Osteoblast (primary cell): ENCODE measurements at regions not wholly inside any gene's neighbourhood (a gene's known extent, or its start where the extent isn't known, plus 50 kb on each side); places are given as distances from the start of the nearest gene placed in this dataset.

Experiments used
- DNase-seq: peaks from one replicate; pipeline ENCODE4 v3.0.0; 2011; ENCODE audit warnings: low spot score, mixed read lengths; ENCODE audit not compliant: insufficient read length; ENCODE audit errors: missing footprints
- H2AFZ ChIP-seq: 2 replicates; pipeline ENCODE4 v1.6.0; 2011; ENCODE audit warnings: mild to moderate bottlenecking, low read length
- H3K27ac ChIP-seq: 2 replicates; pipeline ENCODE4 v1.5.1; 2011; ENCODE audit warnings: mild to moderate bottlenecking, low read depth, low read length, moderate library complexity
- H3K27me3 ChIP-seq: 2 replicates; pipeline ENCODE4 v1.6.0; 2012; ENCODE audit warnings: mild to moderate bottlenecking, control low read depth, inconsistent platforms, low read length, moderate library complexity; ENCODE audit not compliant: insufficient read depth
- H3K36me3 ChIP-seq: 2 replicates; pipeline ENCODE4 v1.5.1; 2011; ENCODE audit warnings: mild to moderate bottlenecking, low read length, control low read depth, moderate library complexity; ENCODE audit not compliant: insufficient read depth
- H3K4me1 ChIP-seq: 2 replicates; pipeline ENCODE4 v1.5.1; 2011; ENCODE audit warnings: mild to moderate bottlenecking, low read length, control low read depth, moderate library complexity; ENCODE audit not compliant: insufficient read depth
- H3K4me2 ChIP-seq: 2 replicates; pipeline ENCODE4 v1.6.0; 2011; ENCODE audit warnings: mild to moderate bottlenecking, low read length; ENCODE audit not compliant: insufficient read depth
- H3K4me3 ChIP-seq: fragments of 200-600 bp; sonication (generic); 3 replicates; pipeline ENCODE4 v1.5.1; 2012; ENCODE audit warnings: mild to moderate bottlenecking, low read length, inconsistent platforms; ENCODE audit not compliant: insufficient read depth
- H3K79me2 ChIP-seq: 2 replicates; pipeline ENCODE4 v1.6.0; 2012; ENCODE audit warnings: mild to moderate bottlenecking, low read length, control low read depth, inconsistent platforms; ENCODE audit not compliant: insufficient read depth
- H3K9me3 ChIP-seq: 2 replicates; pipeline ENCODE4 v1.5.1; 2011; ENCODE audit warnings: low read depth, low read length, control low read depth
- H4K20me1 ChIP-seq: 2 replicates; pipeline ENCODE4 v1.6.0; 2012; ENCODE audit warnings: mild to moderate bottlenecking, low read length, control low read depth; ENCODE audit not compliant: insufficient read depth
- TF ChIP-seq, protein P1 (sequence below): IDR thresholded peaks from 2 replicates; pipeline ENCODE4 v1.5.1; 2011; ENCODE audit warnings: mild to moderate bottlenecking, low read depth, low read length, moderate library complexity; ENCODE audit errors: extremely low read depth

DNA sequence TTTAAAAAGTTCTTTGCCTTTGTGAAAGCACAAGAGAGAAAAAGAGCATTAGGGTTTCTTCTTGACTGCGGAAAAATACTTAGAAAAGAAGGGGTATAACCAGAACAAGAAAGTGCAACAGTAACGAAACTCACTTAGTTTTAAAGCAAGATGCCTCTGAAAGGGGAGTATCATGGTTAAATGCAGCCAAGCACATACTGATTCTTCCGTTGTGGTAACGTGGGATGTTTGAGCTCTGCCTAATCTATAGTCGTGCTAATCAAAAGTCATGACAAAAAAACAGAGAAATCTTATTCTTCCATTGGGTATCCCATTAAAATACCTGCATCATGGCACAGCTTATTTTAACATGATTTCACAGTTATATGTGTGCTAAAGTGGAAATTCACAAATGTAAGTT, 187.8 kb upstream of the LRFN5 start:
- no peaks in the 10 kb centered on the region for H4K20me1 ChIP-seq
- H3K4me1 ChIP-seq = no peaks in the 10 kb centered on the region
- no peaks in the 10 kb centered on the region for H3K27me3 ChIP-seq
- no peak overlapping the region for H2AFZ ChIP-seq
- TF ChIP-seq, protein P1, sequence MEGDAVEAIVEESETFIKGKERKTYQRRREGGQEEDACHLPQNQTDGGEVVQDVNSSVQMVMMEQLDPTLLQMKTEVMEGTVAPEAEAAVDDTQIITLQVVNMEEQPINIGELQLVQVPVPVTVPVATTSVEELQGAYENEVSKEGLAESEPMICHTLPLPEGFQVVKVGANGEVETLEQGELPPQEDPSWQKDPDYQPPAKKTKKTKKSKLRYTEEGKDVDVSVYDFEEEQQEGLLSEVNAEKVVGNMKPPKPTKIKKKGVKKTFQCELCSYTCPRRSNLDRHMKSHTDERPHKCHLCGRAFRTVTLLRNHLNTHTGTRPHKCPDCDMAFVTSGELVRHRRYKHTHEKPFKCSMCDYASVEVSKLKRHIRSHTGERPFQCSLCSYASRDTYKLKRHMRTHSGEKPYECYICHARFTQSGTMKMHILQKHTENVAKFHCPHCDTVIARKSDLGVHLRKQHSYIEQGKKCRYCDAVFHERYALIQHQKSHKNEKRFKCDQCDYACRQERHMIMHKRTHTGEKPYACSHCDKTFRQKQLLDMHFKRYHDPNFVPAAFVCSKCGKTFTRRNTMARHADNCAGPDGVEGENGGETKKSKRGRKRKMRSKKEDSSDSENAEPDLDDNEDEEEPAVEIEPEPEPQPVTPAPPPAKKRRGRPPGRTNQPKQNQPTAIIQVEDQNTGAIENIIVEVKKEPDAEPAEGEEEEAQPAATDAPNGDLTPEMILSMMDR = no peak
- no peaks in the 10 kb centered on the region for H3K79me2 ChIP-seq
- H3K9me3 ChIP-seq = no peaks in the 10 kb centered on the region
- DNase-seq = no peak
- no peak overlapping the region for H3K27ac ChIP-seq
- H3K4me2 ChIP-seq = no peak overlapping the region
- no peak overlapping the region for H3K4me3 ChIP-seq
- H3K36me3 ChIP-seq = no peaks in the 10 kb centered on the region

DNA sequence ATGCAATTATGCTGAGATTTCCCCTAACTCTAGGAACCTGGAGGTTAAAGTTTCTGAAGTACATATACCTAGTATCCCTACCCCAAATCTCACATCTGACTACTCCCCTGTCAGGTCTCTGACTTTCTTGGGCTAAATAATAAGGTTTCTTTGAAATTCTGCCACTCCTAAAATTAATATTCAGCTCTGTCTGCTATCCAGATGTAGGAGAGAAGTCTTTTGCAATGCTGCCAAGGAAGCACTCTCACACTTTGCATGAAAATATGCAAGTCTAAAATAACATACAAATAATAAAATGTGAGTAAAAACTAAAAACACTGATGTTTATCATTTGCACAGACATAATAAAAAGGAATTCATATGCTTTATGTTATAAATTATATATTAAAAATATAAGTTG, 196.9 kb upstream of the LRFN5 start:
- DNase-seq = no peak
- Histone ChIP-seq H3K4me1 (no peaks in the 10 kb centered on the region), H3K79me2 (no peaks in the 10 kb centered on the region), H4K20me1 (no peaks in the 10 kb centered on the region), H2AFZ (no peak overlapping the region), H3K36me3 (no peaks in the 10 kb centered on the region), H3K4me3 (no peak overlapping the region), H3K27ac (no peak overlapping the region), H3K27me3 (no peaks in the 10 kb centered on the region), H3K9me3 (peaks cover 2% of the 10 kb centered on the region), H3K4me2 (no peak overlapping the region)
- TF ChIP-seq, protein P1 = no peak

DNA sequence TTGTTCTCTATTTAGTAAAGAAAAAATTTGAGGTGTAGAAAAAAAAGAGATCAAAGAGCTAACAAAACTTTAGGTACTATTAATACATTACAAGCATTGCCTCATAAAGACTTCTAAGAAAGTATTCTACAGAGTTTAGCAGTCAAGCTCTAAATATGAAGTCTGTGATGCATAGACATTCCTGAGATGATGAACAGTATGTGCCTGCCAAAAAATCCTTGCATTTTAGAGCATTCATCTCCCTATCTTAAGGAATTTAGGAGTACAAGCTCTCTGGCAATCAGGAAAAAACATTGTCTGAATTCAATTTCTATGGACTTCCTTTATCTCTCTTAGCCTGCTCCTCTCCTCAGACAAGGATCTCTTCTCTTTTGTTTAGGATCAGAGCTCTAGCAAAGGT, 202.6 kb upstream of the LRFN5 start:
- H3K36me3 ChIP-seq = no peaks in the 10 kb centered on the region
- H4K20me1 ChIP-seq = no peaks in the 10 kb centered on the region
- TF ChIP-seq, protein P1 = no peak
- no peaks in the 10 kb centered on the region for H3K4me1 ChIP-seq
- H3K27ac ChIP-seq = no peak overlapping the region
- H3K27me3 ChIP-seq = no peaks in the 10 kb centered on the region
- peaks cover 2% of the 10 kb centered on the region for H3K9me3 ChIP-seq
- H2AFZ ChIP-seq = no peak overlapping the region
- no peaks in the 10 kb centered on the region for H3K79me2 ChIP-seq
- no peak overlapping the region for H3K4me3 ChIP-seq
- DNase-seq = no peak
- H3K4me2 ChIP-seq = no peak overlapping the region

DNA sequence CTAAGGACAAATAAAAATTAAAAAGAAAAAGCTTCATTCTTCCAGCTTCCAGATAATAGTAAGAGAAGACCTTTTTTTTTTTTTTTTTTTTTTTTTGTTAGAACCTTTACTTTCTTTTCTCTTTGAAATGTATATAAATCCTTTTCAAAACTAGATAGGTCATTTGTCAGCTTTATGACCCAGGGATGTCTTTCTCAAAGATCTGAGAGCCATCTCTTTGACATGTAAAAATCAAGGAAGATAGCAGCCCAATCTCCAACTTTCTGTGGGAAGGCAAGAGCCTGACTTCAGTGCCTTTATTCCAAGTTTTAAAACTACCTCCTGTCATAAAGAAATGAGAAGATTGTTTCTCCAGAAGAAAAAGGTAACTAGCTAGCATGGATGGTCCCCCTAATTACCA, 203.3 kb upstream of the LRFN5 start:
- no peaks in the 10 kb centered on the region for H3K9me3 ChIP-seq
- H3K4me1 ChIP-seq = no peaks in the 10 kb centered on the region
- no peak overlapping the region for H3K27ac ChIP-seq
- H3K36me3 ChIP-seq = no peaks in the 10 kb centered on the region
- H4K20me1 ChIP-seq = no peaks in the 10 kb centered on the region
- no peaks in the 10 kb centered on the region for H3K27me3 ChIP-seq
- H3K79me2 ChIP-seq = no peaks in the 10 kb centered on the region
- DNase-seq = no peak
- TF ChIP-seq, protein P1 = no peak
- H3K4me2 ChIP-seq = no peak overlapping the region
- H3K4me3 ChIP-seq = no peak overlapping the region
- H2AFZ ChIP-seq = no peak overlapping the region
